K562 (cell line): ENCODE measurements at regions not wholly inside any gene's neighbourhood (a gene's known extent, or its start where the extent isn't known, plus 50 kb on each side); places are given as distances from the start of the nearest gene placed in this dataset.

Experiments used
- ATAC-seq: fragments of 200-7000 bp; cut with Tn5 transposase; 3 replicates; pipeline ENCODE4 v1.9.1; 2020; ENCODE audit warnings: moderate library complexity
- BruUV-seq: library from RNA; stranded (reverse); fragments of 400-500 nt; replicated peaks from 2 replicates; lab custom pipeline; 2021; lab: Mats Ljungman, UMichigan
- CTCF ChIA-PET: fragments of 300-600 bp; formaldehyde crosslinking; extraction: SDS; loops from one replicate; lab custom pipeline; 2021; ENCODE audit warnings: low intra/inter-chr PET ratio; lab: Yijun Ruan, JAX
- POLR2A ChIA-PET: fragments of 300-600, 350-650 bp; sonication (Branson Sonifier 250); formaldehyde crosslinking; extraction: SDS; loops from one replicate; lab custom pipeline; 2021; ENCODE audit warnings: antibody characterized with exemption, inconsistent platforms; lab: Yijun Ruan, JAX
- DNase-seq, 4 experiments: peaks; one replicate each; pipeline versions ENCODE4 v3.0.0 to v3.0.0-alpha.2; 2011 to 2018; ENCODE audit warnings: low spot score in 3 of 4, mixed read lengths in 3 of 4; ENCODE audit errors: extremely low read depth in 1 of 4
- FAIRE-seq: peaks from 2 replicates; lab custom pipeline; 2011; peaks lifted over from hg19 to GRCh38; lab: Jason Lieb, UNC
- H2AFZ ChIP-seq: 2 replicates; pipeline ENCODE4 v1.6.0; 2011; ENCODE audit warnings: low read depth, low read length, control low read depth, inconsistent platforms
- H3K27ac ChIP-seq: fragments of 200-600 bp; 3 replicates; pipeline ENCODE4 v1.8.0; 2011; ENCODE audit warnings: low read depth, mild to moderate bottlenecking, control low read depth, inconsistent platforms, low read length, moderate library complexity, mixed read lengths; ENCODE audit errors: extremely low read depth
- H3K27me3 ChIP-seq, 2 experiments: fragments of 300-600 bp in 1 of 2; 2 replicates in 1 of 2; 3 replicates in 1 of 2; pipeline versions ENCODE4 v1.6.0 to v1.8.0; 2011; ENCODE audit warnings: inconsistent platforms in 2 of 2, low read length in 2 of 2, mild to moderate bottlenecking in 1 of 2, mixed read lengths in 1 of 2, moderate library complexity in 1 of 2; ENCODE audit not compliant: control insufficient read depth in 2 of 2, insufficient read depth in 2 of 2
- H3K36me3 ChIP-seq: fragments of 300-600 bp; 3 replicates; pipeline ENCODE4 v1.8.0; 2011; ENCODE audit warnings: mild to moderate bottlenecking, low read length, inconsistent platforms; ENCODE audit not compliant: control insufficient read depth, insufficient read depth
- H3K4me1 ChIP-seq, 2 experiments: fragments of 200-600 bp in 1 of 2; replicated peaks in 1 of 2; 2 replicates in 1 of 2; 3 replicates in 1 of 2; pipeline versions ENCODE4 v1.5.1 to v1.8.0; 2011; ENCODE audit warnings: inconsistent platforms in 2 of 2, low read length in 2 of 2, mild to moderate bottlenecking in 1 of 2, mixed read lengths in 1 of 2, moderate library complexity in 1 of 2; ENCODE audit not compliant: control insufficient read depth in 2 of 2, insufficient read depth in 2 of 2
- H3K4me2 ChIP-seq: 2 replicates; pipeline ENCODE4 v1.6.1; 2011; ENCODE audit warnings: low read length, control low read depth, inconsistent platforms, mixed read lengths; ENCODE audit not compliant: insufficient read depth
- H3K4me3 ChIP-seq: fragments of 200-600 bp; sonication (generic), shearing (Covaris generic); 2 replicates; pipeline ENCODE4 v1.5.1; 2016; ENCODE audit warnings: control low read depth, inconsistent platforms
- H3K79me2 ChIP-seq: fragments of 200-600 bp; 3 replicates; pipeline ENCODE4 v1.8.0; 2011; ENCODE audit warnings: low read length, inconsistent platforms; ENCODE audit not compliant: control insufficient read depth, insufficient read depth
- H3K9ac ChIP-seq, 2 experiments: 2 replicates each; pipeline versions ENCODE4 v1.6.0 to v1.6.1; 2011; ENCODE audit warnings: low read depth in 2 of 2, low read length in 2 of 2, control low read depth in 1 of 2, inconsistent platforms in 1 of 2, mild to moderate bottlenecking in 1 of 2, mixed read lengths in 1 of 2; ENCODE audit not compliant: insufficient read depth in 1 of 2
- H3K9me1 ChIP-seq: one replicate; pipeline ENCODE4 v1.6.0; 2011; ENCODE audit warnings: inconsistent platforms, mild to moderate bottlenecking, low read length, moderate library complexity; ENCODE audit not compliant: control insufficient read depth, insufficient read depth
- H3K9me3 ChIP-seq: replicated peaks from 2 replicates; pipeline ENCODE4 v1.5.1; 2011; ENCODE audit warnings: low read depth, low read length, inconsistent platforms; ENCODE audit not compliant: control insufficient read depth, insufficient read depth
- H4K20me1 ChIP-seq: replicated peaks from 2 replicates; pipeline ENCODE4 v1.6.1; 2011; ENCODE audit warnings: low read length, inconsistent platforms, mixed read lengths; ENCODE audit not compliant: control insufficient read depth, insufficient read depth
- ATF7 ChIP-seq: fragments of 450-650 bp; IDR thresholded peaks from 2 replicates; pipeline ENCODE4 v1.7.1; 2014; ENCODE audit warnings: mild to moderate bottlenecking, moderate library complexity
- BMI1 ChIP-seq: fragments of 150-350 bp; IDR thresholded peaks from 2 replicates; pipeline ENCODE4 v1.6.1; 2014; ENCODE audit warnings: low read length
- HBP1 ChIP-seq: fragments of 450-650 bp; formaldehyde crosslinking; IDR thresholded peaks from 2 replicates; pipeline ENCODE4 v1.4.0; 2022; ENCODE audit warnings: missing genetic modification characterization
- HCFC1 ChIP-seq: IDR thresholded peaks from 2 replicates; pipeline ENCODE4 v1.6.1; 2012; ENCODE audit warnings: low read depth, low read length, improper control_type of control experiment
- KDM4B ChIP-seq, 2 experiments: fragments of 450-650 bp in 1 of 2; sonication (generic) in 1 of 2; IDR thresholded peaks; 2 replicates each; pipeline ENCODE4 v1.6.1; 2016 to 2017; ENCODE audit warnings: borderline replicate concordance in 2 of 2, antibody characterized with exemption in 1 of 2, low read depth in 1 of 2, mild to moderate bottlenecking in 1 of 2
- MED1 ChIP-seq: sonication (generic); formaldehyde crosslinking; IDR thresholded peaks from 2 replicates; pipeline ENCODE4 v1.8.1; 2023; ENCODE audit warnings: missing genetic modification reagents, borderline replicate concordance
- NFRKB ChIP-seq: fragments of 450-650 bp; IDR thresholded peaks from 2 replicates; pipeline ENCODE4 v1.6.1; 2016; ENCODE audit warnings: low read depth
- PURB ChIP-seq: sonication (generic); formaldehyde crosslinking; IDR thresholded peaks from 2 replicates; pipeline ENCODE4 v1.9.0; 2021; ENCODE audit warnings: low read depth, mild to moderate bottlenecking, missing genetic modification reagents
- RBM39 ChIP-seq: fragments of 200-400 bp; formaldehyde crosslinking; optimal IDR thresholded peaks from 2 replicates; pipeline ENCODE3; 2018; ENCODE audit warnings: low read depth, low read length
- SFPQ ChIP-seq: fragments of 200-400 bp; formaldehyde crosslinking; IDR thresholded peaks from 2 replicates; pipeline ENCODE4 v1.6.1; 2017; ENCODE audit warnings: mild to moderate bottlenecking, low read depth, low read length, moderate library complexity
- SMARCC2 ChIP-seq: fragments of 450-650 bp; IDR thresholded peaks from 2 replicates; pipeline ENCODE4 v1.6.1; 2017; ENCODE audit warnings: antibody characterized with exemption, moderate library complexity, mild to moderate bottlenecking, low read depth
- STAT5A ChIP-seq: IDR thresholded peaks from 2 replicates; pipeline ENCODE4 v1.6.1; 2012; ENCODE audit warnings: low read length, inconsistent platforms, borderline replicate concordance
- ZNF740 ChIP-seq, 3 experiments: fragments of 200-800 bp in 1 of 3; sonication (Bioruptor generic) in 1 of 3; sonication (generic) in 1 of 3; formaldehyde crosslinking in 1 of 3; IDR thresholded peaks; 2 replicates each; pipeline versions ENCODE4 v1.6.1 to v1.8.0; 2016 to 2022; ENCODE audit warnings: mild to moderate bottlenecking in 2 of 3, missing compliant biosample characterization in 2 of 3, missing genetic modification characterization in 2 of 3, missing genetic modification reagents in 1 of 3
- WGBS: fragments of 100-300 bp; shearing (Covaris generic); methylation state at CpG from one replicate; pipeline ENCODE4 v1.1.6; 2016; ENCODE audit warnings: low coverage, mixed read lengths; ENCODE audit not compliant: insufficient coverage; ENCODE audit errors: missing lambda C conversion rate; 5-methylcytosine and 5-hydroxymethylcytosine counted together
- in situ Hi-C: fragments of 300-500 bp; cut with MboI; formaldehyde crosslinking; loops from 4 replicates; pipeline ENCODE4 v1.15.0; 2018; ENCODE audit warnings: inconsistent platforms, mixed read lengths
- intact Hi-C: fragments of 100-400 bp; cut with micrococcal nuclease; formaldehyde crosslinking; loops from 2 replicates; pipeline ENCODE4 v1.14.2; 2022

- Histone ChIP-seq H3K36me3 (no peaks in the 10 kb centered on the region), H3K4me1 (no peaks in the 10 kb centered on the region), H3K27me3 (no peaks in the 10 kb centered on the region), H3K4me2 (no peak overlapping the region), H3K79me2 (no peaks in the 10 kb centered on the region), H3K27ac (no peak overlapping the region), H2AFZ (no peak overlapping the region), H3K9me3 (no peaks in the 10 kb centered on the region), H3K9ac (no peak overlapping the region), H3K9me1 (no peaks in the 10 kb centered on the region), H4K20me1 (no peaks in the 10 kb centered on the region), H3K4me3 (no peak overlapping the region)
- CTCF ChIA-PET = no interaction called here
- no peak for TF ChIP-seq PURB (CRISPR knock-in tag)
- no peak for TF ChIP-seq BMI1
- no peak for TF ChIP-seq SFPQ
- TF ChIP-seq HBP1 (CRISPR knock-in tag) = no peak
- TF ChIP-seq NFRKB = no peak
- TF ChIP-seq MED1 (CRISPR knock-in tag) = no peak
- TF ChIP-seq KDM4B (IDR thresholded peaks at IDR 0.05; ENCODE audit: borderline replicate concordance in 2 of 2, low read depth in 1 of 2) = no peak
- no peak for TF ChIP-seq SMARCC2
- no peak for TF ChIP-seq ZNF740 (CRISPR knock-in tag; IDR thresholded peaks at IDR 0.05)
- no peak for TF ChIP-seq ZNF740 (tag; IDR thresholded peaks at IDR 0.05)
- TF ChIP-seq ATF7 = no peak
- TF ChIP-seq HCFC1 = no peak
- TF ChIP-seq STAT5A = no peak
- TF ChIP-seq RBM39 = no peak
- POLR2A ChIA-PET = no interaction called here
- FAIRE-seq = no peak
- in situ Hi-C loops (no loop called here), intact Hi-C loops (no loop called here)
- no peak for DNase-seq
- no peak for ATAC-seq
- BruUV-seq = no TSS peak
- 0% methylated on average over 3 of the region's 3 CpGs for WGBS
These were observed 349.0 kb downstream of the EFNB2 start for GRCh38 chr13:106186366-106187030.
